H1 (cell line): ENCODE measurements at regions not wholly inside any gene's neighbourhood (a gene's known extent, or its start where the extent isn't known, plus 50 kb on each side); places are given as distances from the start of the nearest gene placed in this dataset.

Experiments used
- CTCF ChIA-PET: fragments of 300-600 bp; sonication (Branson Sonifier 250); formaldehyde crosslinking; loops from one replicate; lab custom pipeline; 2021; ENCODE audit not compliant: partially characterized antibody; lab: Charles Lee
- POLR2A ChIA-PET: fragments of 300-600 bp; sonication (Branson Sonifier 250); formaldehyde crosslinking; loops from one replicate; lab custom pipeline; 2021; ENCODE audit warnings: inconsistent platforms; ENCODE audit not compliant: partially characterized antibody; lab: Charles Lee
- DNase-seq, 2 experiments: peaks; one replicate each; pipeline versions ENCODE4 v3.0.0 to v3.0.0-alpha.2; 2010 to 2022; ENCODE audit warnings: low spot score in 2 of 2, low read depth in 1 of 2, mixed read lengths in 1 of 2
- FAIRE-seq: peaks from 2 replicates; lab custom pipeline; 2011; peaks lifted over from hg19 to GRCh38; lab: Jason Lieb, UNC
- H2AFZ ChIP-seq: 2 replicates; pipeline ENCODE4 v1.8.1; 2012; ENCODE audit warnings: low read length, inconsistent platforms
- H2AK5ac ChIP-seq: 2 replicates; pipeline ENCODE4 v1.6.1; 2013; ENCODE audit warnings: low read depth, low read length
- H2BK120ac ChIP-seq: replicated peaks from 2 replicates; pipeline ENCODE3; 2013; ENCODE audit warnings: low read depth, low read length, inconsistent platforms
- H2BK12ac ChIP-seq: 2 replicates; pipeline ENCODE4 v1.6.1; 2013; ENCODE audit warnings: low read depth, low read length
- H2BK15ac ChIP-seq: 2 replicates; pipeline ENCODE4 v1.6.1; 2013; ENCODE audit warnings: low read length
- H2BK20ac ChIP-seq: 2 replicates; pipeline ENCODE4 v1.6.1; 2013; ENCODE audit warnings: low read length
- H2BK5ac ChIP-seq: 2 replicates; pipeline ENCODE4 v1.6.1; 2013; ENCODE audit warnings: low read depth, low read length
- H3K14ac ChIP-seq: 2 replicates; pipeline ENCODE4 v1.6.1; 2013; ENCODE audit warnings: inconsistent platforms; ENCODE audit not compliant: insufficient read length
- H3K18ac ChIP-seq: 2 replicates; pipeline ENCODE4 v1.6.1; 2013; ENCODE audit warnings: low read length; ENCODE audit errors: extremely low read depth
- H3K23ac ChIP-seq: 2 replicates; pipeline ENCODE4 v1.6.1; 2013; ENCODE audit warnings: inconsistent platforms; ENCODE audit not compliant: insufficient read length
- H3K23me2 ChIP-seq: 2 replicates; pipeline ENCODE4 v1.6.1; 2013; ENCODE audit warnings: low read depth, low read length
- H3K27ac ChIP-seq: 2 replicates; pipeline ENCODE4 v1.6.1; 2011; ENCODE audit warnings: low read depth, low read length, inconsistent platforms
- H3K27me3 ChIP-seq, 4 experiments: replicated peaks in 1 of 4; 1 replicate in 1 of 4; 2 replicates in 3 of 4; pipeline versions ENCODE4 v1.6.1 to v1.8.1; 2011 to 2013; ENCODE audit warnings: low read length in 3 of 4, mild to moderate bottlenecking in 3 of 4, inconsistent platforms in 2 of 4, mixed read lengths in 2 of 4, moderate library complexity in 1 of 4; ENCODE audit not compliant: control insufficient read depth in 3 of 4, insufficient read depth in 3 of 4; ENCODE audit errors: extremely low read depth in 1 of 4
- H3K36me3 ChIP-seq, 4 experiments: 2 replicates each; pipeline versions ENCODE4 v1.6.1 to v1.8.1; 2011 to 2013; ENCODE audit warnings: mild to moderate bottlenecking in 4 of 4, low read length in 3 of 4, moderate library complexity in 2 of 4, control low read depth in 1 of 4, inconsistent platforms in 1 of 4; ENCODE audit not compliant: insufficient read depth in 4 of 4, control insufficient read depth in 2 of 4
- H3K4ac ChIP-seq: replicated peaks from 2 replicates; pipeline ENCODE3; 2013; ENCODE audit warnings: low read length, low read depth, mixed read lengths, inconsistent platforms; ENCODE audit not compliant: insufficient read length
- H3K4me1 ChIP-seq, 4 experiments: replicated peaks in 1 of 4; 1 replicate in 1 of 4; 2 replicates in 3 of 4; pipeline versions ENCODE4 v1.6.1 to v1.8.1; 2011 to 2013; ENCODE audit warnings: low read length in 3 of 4, inconsistent platforms in 2 of 4, mixed read lengths in 1 of 4; ENCODE audit not compliant: insufficient read depth in 4 of 4, control insufficient read depth in 3 of 4
- H3K4me2 ChIP-seq, 2 experiments: 2 replicates each; pipeline versions ENCODE4 v1.6.1 to v1.8.1; 2011 to 2013; ENCODE audit warnings: low read depth in 2 of 2, low read length in 2 of 2, control low read depth in 1 of 2, inconsistent platforms in 1 of 2, mild to moderate bottlenecking in 1 of 2; ENCODE audit not compliant: insufficient read depth in 1 of 2
- H3K4me3 ChIP-seq, 4 experiments: fragments of 200-600, 300-600 bp in 1 of 4; sonication (generic), shearing (Covaris generic), sonication (Bioruptor Twin) in 1 of 4; 2 replicates each; pipeline versions ENCODE4 v1.5.1 to v1.8.1; 2011 to 2016; ENCODE audit warnings: low read length in 4 of 4, low read depth in 3 of 4, control low read depth in 2 of 4, inconsistent platforms in 2 of 4, mild to moderate bottlenecking in 2 of 4, mixed read lengths in 1 of 4, moderate library complexity in 1 of 4; ENCODE audit not compliant: insufficient read depth in 2 of 4; ENCODE audit errors: extremely low read depth in 1 of 4
- H3K56ac ChIP-seq: replicated peaks from 2 replicates; pipeline ENCODE3; 2013; ENCODE audit warnings: low read depth, mild to moderate bottlenecking, mixed read lengths, low read length, inconsistent platforms; ENCODE audit not compliant: insufficient read length
- H3K79me1 ChIP-seq: 2 replicates; pipeline ENCODE4 v1.6.1; 2013; ENCODE audit warnings: low read depth, low read length, control low read depth
- H3K79me2 ChIP-seq, 2 experiments: 2 replicates each; pipeline versions ENCODE4 v1.6.1 to v1.8.1; 2012 to 2013; ENCODE audit warnings: low read length in 2 of 2, mild to moderate bottlenecking in 2 of 2, inconsistent platforms in 1 of 2; ENCODE audit not compliant: insufficient read depth in 2 of 2, control insufficient read depth in 1 of 2
- H3K9ac ChIP-seq, 4 experiments: replicated peaks in 1 of 4; 1 replicate in 1 of 4; 2 replicates in 3 of 4; pipeline versions ENCODE4 v1.6.1 to v1.8.1; 2011 to 2013; ENCODE audit warnings: low read depth in 3 of 4, low read length in 3 of 4, control low read depth in 2 of 4, mild to moderate bottlenecking in 2 of 4, moderate library complexity in 2 of 4, inconsistent platforms in 1 of 4; ENCODE audit errors: extremely low read depth in 1 of 4
- H3K9me3 ChIP-seq, 2 experiments: 2 replicates each; pipeline versions ENCODE4 v1.6.1 to v1.8.1; 2012 to 2013; ENCODE audit warnings: mild to moderate bottlenecking in 2 of 2, moderate library complexity in 2 of 2, control low read depth in 1 of 2, inconsistent platforms in 1 of 2, low read depth in 1 of 2, low read length in 1 of 2, mixed read lengths in 1 of 2; ENCODE audit not compliant: insufficient read depth in 2 of 2
- H4K20me1 ChIP-seq, 2 experiments: replicated peaks in 1 of 2; 2 replicates each; pipeline versions ENCODE3 to v1.8.1; 2011 to 2013; ENCODE audit warnings: inconsistent platforms in 2 of 2, low read length in 2 of 2, mild to moderate bottlenecking in 1 of 2; ENCODE audit not compliant: insufficient read depth in 2 of 2, control insufficient read depth in 1 of 2
- H4K5ac ChIP-seq: 2 replicates; pipeline ENCODE4 v1.6.1; 2013; ENCODE audit warnings: low read length, low read depth, mixed read lengths, inconsistent platforms; ENCODE audit not compliant: insufficient read length
- H4K8ac ChIP-seq: 2 replicates; pipeline ENCODE4 v1.8.0; 2013; ENCODE audit warnings: mild to moderate bottlenecking, moderate library complexity, low read length, inconsistent platforms; ENCODE audit not compliant: insufficient read depth; ENCODE audit errors: extremely low read depth
- H4K91ac ChIP-seq: replicated peaks from 2 replicates; pipeline ENCODE3; 2013; ENCODE audit warnings: low read length, mixed read lengths, inconsistent platforms; ENCODE audit not compliant: insufficient read length
- NANOG ChIP-seq: IDR thresholded peaks from 2 replicates; pipeline ENCODE4 v1.6.1; 2011; ENCODE audit warnings: low read length, low read depth, mild to moderate bottlenecking, inconsistent platforms; ENCODE audit not compliant: insufficient read depth, poor library complexity, severe bottlenecking
- TAF7 ChIP-seq: optimal IDR thresholded peaks from 2 replicates; pipeline ENCODE3; 2011; ENCODE audit warnings: low read depth, mild to moderate bottlenecking, inconsistent platforms, low read length, moderate library complexity, borderline replicate concordance
- WGBS, 2 experiments: shearing (Covaris generic) in 1 of 2; methylation state at CpG; one replicate each; pipeline versions ENCODE4 v1.1.6 to v1.1.7; 2013 to 2015; ENCODE audit warnings: low lambda C conversion rate in 2 of 2, mixed read lengths in 2 of 2, inconsistent platforms in 1 of 2, low coverage in 1 of 2, missing lambda C conversion rate in 1 of 2; ENCODE audit not compliant: insufficient replicate concordance in 2 of 2, insufficient coverage in 1 of 2, insufficient read length in 1 of 2; ENCODE audit errors: extremely low coverage in 1 of 2, missing lambda C conversion rate in 1 of 2; 5-methylcytosine and 5-hydroxymethylcytosine counted together

DNA sequence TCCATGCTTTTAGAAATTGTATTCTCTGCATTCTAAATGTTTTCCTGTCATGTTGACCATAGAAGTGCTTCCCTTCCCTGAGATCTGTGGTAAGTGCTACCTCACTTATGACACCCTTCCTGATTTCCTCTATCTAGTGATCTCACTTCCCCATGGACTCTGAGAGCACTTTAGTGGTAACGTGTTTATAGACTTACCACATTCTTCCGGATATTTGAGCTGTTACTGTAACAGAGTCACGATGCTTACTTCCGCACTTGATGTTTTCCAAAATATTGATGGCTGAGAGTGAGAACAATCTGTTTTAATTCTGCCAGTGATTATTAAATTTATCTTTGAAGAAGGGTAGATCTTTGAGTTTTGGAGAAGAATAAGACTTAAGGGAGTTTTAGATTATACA, 60.1 kb upstream of the NAMPT start:
- H3K18ac ChIP-seq, result no peak overlapping the region
- no peaks in the 10 kb centered on the region for H3K79me1 ChIP-seq
- no peak overlapping the region for H2BK12ac ChIP-seq
- H2BK5ac ChIP-seq, result no peak overlapping the region
- no peaks in the 10 kb centered on the region for H3K79me2 ChIP-seq
- H4K5ac ChIP-seq, result no peak overlapping the region
- H3K23me2 ChIP-seq, result no peaks in the 10 kb centered on the region
- no peak overlapping the region for H3K4me3 ChIP-seq
- no peak overlapping the region for H3K4me2 ChIP-seq
- H2AK5ac ChIP-seq, result no peak overlapping the region
- H3K36me3 ChIP-seq, result no peaks in the 10 kb centered on the region
- no peak overlapping the region for H2AFZ ChIP-seq
- WGBS, 2 experiments, result 93% methylated on average over 4 of the region's 4 CpGs; no CpG with 5 or more reads in 1 of the 2 experiments
- H3K4me1 ChIP-seq, result no peaks in the 10 kb centered on the region
- no peak for TF ChIP-seq NANOG
- no peak for TF ChIP-seq TAF7
- TF ChIP-seq, all 59 proteins: peak for 0
- Histone ChIP-seq H3K27ac (no peak overlapping the region), H4K8ac (no peak overlapping the region), H3K4ac (no peak overlapping the region), H2BK20ac (no peak overlapping the region), H2BK15ac (no peak overlapping the region), H3K27me3 (no peaks in the 10 kb centered on the region), H2BK120ac (no peak overlapping the region), H3K9ac (no peak overlapping the region), H3K56ac (no peak overlapping the region), H4K91ac (no peak overlapping the region), H3K9me3 (peaks cover 17 to 19% of the 10 kb centered on the region in 2 experiments; a peak in 3 of 4 replicates), H3K14ac (no peak overlapping the region), H3K23ac (no peak overlapping the region), H4K20me1 (no peaks in the 10 kb centered on the region)
- POLR2A ChIA-PET, result no interaction called here
- CTCF ChIA-PET, result interaction anchor here (1.1 kb wide), 1 partner anchor 117 kb away, joined by 4 read pairs; no protein-coding TSS in a partner anchor
- FAIRE-seq (no peak), DNase-seq (no peak)
